Memory B cell (primary cell): ENCODE measurements at regions not wholly inside any gene's neighbourhood (a gene's known extent, or its start where the extent isn't known, plus 50 kb on each side); places are given as distances from the start of the nearest gene placed in this dataset.

Experiments used
- ATAC-seq: fragments of 150-1000 bp; cut with Tn5 transposase; 2 replicates; pipeline ENCODE4 v1.10.0; 2021; ENCODE audit warnings: low read depth, mild to moderate bottlenecking, moderate library complexity
- DNase-seq, 2 donors: peaks; one replicate each; pipeline ENCODE4 v3.0.0; 2022; ENCODE audit warnings: low spot score in 2 of 2
- H3K27ac Mint-ChIP-seq: one replicate; pipeline ENCODE4 v1.8.0; 2022; ENCODE audit warnings: mild to moderate bottlenecking, moderate library complexity, mixed read lengths
- H3K27me3 Mint-ChIP-seq: one replicate; pipeline ENCODE4 v1.8.0; 2022; ENCODE audit warnings: mixed read lengths
- H3K36me3 Mint-ChIP-seq: one replicate; pipeline ENCODE4 v1.8.0; 2022; ENCODE audit warnings: mild to moderate bottlenecking, mixed read lengths
- H3K4me1 Mint-ChIP-seq: one replicate; pipeline ENCODE4 v1.8.0; 2022; ENCODE audit warnings: mixed read lengths
- H3K4me3 Mint-ChIP-seq: one replicate; pipeline ENCODE4 v1.8.0; 2022; ENCODE audit warnings: mild to moderate bottlenecking, moderate library complexity, mixed read lengths
- H3K9me3 Mint-ChIP-seq: one replicate; pipeline ENCODE4 v1.8.0; 2022; ENCODE audit warnings: mixed read lengths

GRCh38 chr1:42043182-42043581, 110.0 kb upstream of the GUCA2B start:
- Mint-ChIP-seq H3K9me3 (no peaks in the 10 kb centered on the region), H3K4me3 (no peak overlapping the region), H3K27ac (no peak overlapping the region), H3K4me1 (no peaks in the 10 kb centered on the region), H3K27me3 (peaks cover 3% of the 10 kb centered on the region), H3K36me3 (no peaks in the 10 kb centered on the region)
- DNase-seq (no peak), ATAC-seq (no peak)

GRCh38 chr1:42041031-42041430, 112.2 kb upstream of the GUCA2B start:
- H3K27me3 Mint-ChIP-seq, result peaks cover 3% of the 10 kb centered on the region
- no peaks in the 10 kb centered on the region for H3K36me3 Mint-ChIP-seq
- H3K4me1 Mint-ChIP-seq, result no peaks in the 10 kb centered on the region
- no peaks in the 10 kb centered on the region for H3K9me3 Mint-ChIP-seq
- ATAC-seq (no peak), DNase-seq (no peak)
- no peak overlapping the region for H3K27ac Mint-ChIP-seq
- no peak overlapping the region for H3K4me3 Mint-ChIP-seq

- Mint-ChIP-seq H3K36me3 (no peaks in the 10 kb centered on the region), H3K4me3 (no peak overlapping the region), H3K27ac (no peak overlapping the region), H3K9me3 (no peaks in the 10 kb centered on the region), H3K27me3 (peaks cover 3% of the 10 kb centered on the region), H3K4me1 (no peaks in the 10 kb centered on the region)
- ATAC-seq (no peak), DNase-seq (no peak)
Measured at GRCh38 chr1:42040159-42040558, 113.1 kb upstream of the GUCA2B start.

- Mint-ChIP-seq H3K4me3 (no peak overlapping the region), H3K4me1 (peaks cover 7% of the 10 kb centered on the region), H3K27ac (no peak overlapping the region), H3K27me3 (no peaks in the 10 kb centered on the region), H3K9me3 (no peaks in the 10 kb centered on the region), H3K36me3 (no peaks in the 10 kb centered on the region)
- DNase-seq, result no peak
- ATAC-seq, result no peak
Measured at GRCh38 chr1:42038261-42038660, 114.9 kb upstream of the GUCA2B start.

DNA sequence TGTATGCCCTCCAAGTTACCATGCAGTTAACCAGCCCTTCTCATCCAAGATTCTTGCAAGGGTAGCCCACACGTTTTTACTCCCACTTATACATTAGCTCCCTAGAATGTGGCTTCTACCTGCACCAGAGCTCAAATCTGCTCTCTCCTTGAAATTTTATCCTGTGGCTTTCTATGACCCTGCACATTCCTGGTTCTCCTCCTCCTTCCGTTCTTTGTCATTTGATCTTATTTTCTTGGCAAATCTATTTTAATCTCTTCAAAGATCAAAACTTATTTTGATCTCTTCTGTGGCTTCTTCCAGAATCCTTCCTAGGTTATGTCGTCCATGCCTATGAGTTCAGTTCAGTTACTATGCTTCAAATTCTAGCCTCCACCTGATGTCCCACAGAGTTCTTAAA, 115.6 kb upstream of the GUCA2B start:
- ATAC-seq, result no peak
- Mint-ChIP-seq H3K27me3 (peaks cover under 1% of the 10 kb centered on the region), H3K36me3 (no peaks in the 10 kb centered on the region), H3K4me3 (no peak overlapping the region), H3K4me1 (peaks cover 7% of the 10 kb centered on the region), H3K9me3 (no peaks in the 10 kb centered on the region), H3K27ac (no peak overlapping the region)
- no peak for DNase-seq

DNA sequence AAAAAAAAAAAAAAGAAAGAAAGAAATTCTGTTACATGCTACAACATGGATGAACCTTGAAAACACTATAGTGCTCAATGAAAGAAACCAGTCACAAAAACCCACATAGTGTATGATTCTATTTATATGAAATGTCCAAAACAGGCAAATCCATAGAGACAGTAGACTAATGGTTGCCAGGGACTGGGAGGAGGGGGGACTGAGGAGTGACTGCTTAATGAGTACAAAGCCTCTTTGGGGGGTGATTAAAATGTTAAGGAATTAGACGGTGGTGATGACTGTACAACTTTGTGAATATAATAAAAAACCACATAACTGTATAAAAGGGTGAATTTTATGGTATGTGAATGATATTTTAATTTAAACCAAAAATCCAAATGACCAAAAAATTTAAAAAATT, 116.0 kb upstream of the GUCA2B start:
- Mint-ChIP-seq H3K27me3 (peaks cover 3% of the 10 kb centered on the region), H3K4me3 (no peak overlapping the region), H3K27ac (no peak overlapping the region), H3K4me1 (peaks cover 7% of the 10 kb centered on the region), H3K9me3 (no peaks in the 10 kb centered on the region), H3K36me3 (no peaks in the 10 kb centered on the region)
- no peak for ATAC-seq
- no peak for DNase-seq

GRCh38 chr1:42035830-42036604, 117.2 kb upstream of the GUCA2B start:
- DNase-seq, result peak; percentile 95
- Mint-ChIP-seq H3K4me3 (peak overlapping the region; percentile 76), H3K27me3 (peaks cover 6% of the 10 kb centered on the region), H3K9me3 (no peaks in the 10 kb centered on the region), H3K36me3 (no peaks in the 10 kb centered on the region), H3K4me1 (peaks cover 8% of the 10 kb centered on the region), H3K27ac (no peak overlapping the region)
- ATAC-seq, result peak; percentile 91

GRCh38 chr1:42035205-42035829, 116.6 kb upstream of the HIVEP3 start:
- peak overlapping the region; percentile 60 for H3K27ac Mint-ChIP-seq
- no peaks in the 10 kb centered on the region for H3K36me3 Mint-ChIP-seq
- peaks cover 10% of the 10 kb centered on the region for H3K4me1 Mint-ChIP-seq

GRCh38 chr1:42034426-42034825, 115.7 kb upstream of the HIVEP3 start:
- peak overlapping the region; percentile 83 for H3K4me3 Mint-ChIP-seq
- H3K9me3 Mint-ChIP-seq, result no peaks in the 10 kb centered on the region
- peaks cover 7% of the 10 kb centered on the region for H3K27me3 Mint-ChIP-seq
- DNase-seq (no peak), ATAC-seq (no peak)
- H3K36me3 Mint-ChIP-seq, result no peaks in the 10 kb centered on the region
- H3K4me1 Mint-ChIP-seq, result peaks cover 10% of the 10 kb centered on the region
- H3K27ac Mint-ChIP-seq, result peak overlapping the region; percentile 60

More at GRCh38 chr1:42035205-42035829, 116.6 kb upstream of the HIVEP3 start:
- Mint-ChIP-seq H3K4me3 (peak overlapping the region; percentile 83), H3K27me3 (peaks cover 7% of the 10 kb centered on the region), H3K9me3 (no peaks in the 10 kb centered on the region)
- DNase-seq (no peak), ATAC-seq (peak; percentile 67)

GRCh38 chr1:42033629-42034028, 114.9 kb upstream of the HIVEP3 start:
- no peaks in the 10 kb centered on the region for H3K9me3 Mint-ChIP-seq
- no peaks in the 10 kb centered on the region for H3K36me3 Mint-ChIP-seq
- H3K4me1 Mint-ChIP-seq, result peaks cover 10% of the 10 kb centered on the region
- H3K27me3 Mint-ChIP-seq, result peaks cover 7% of the 10 kb centered on the region
- H3K4me3 Mint-ChIP-seq, result no peak overlapping the region
- ATAC-seq (no peak), DNase-seq (no peak)
- H3K27ac Mint-ChIP-seq, result no peak overlapping the region

- H3K4me3 Mint-ChIP-seq, result no peak overlapping the region
- DNase-seq (no peak), ATAC-seq (no peak)
- no peaks in the 10 kb centered on the region for H3K36me3 Mint-ChIP-seq
- H3K4me1 Mint-ChIP-seq, result peaks cover 5% of the 10 kb centered on the region
- peaks cover 4% of the 10 kb centered on the region for H3K27me3 Mint-ChIP-seq
- no peaks in the 10 kb centered on the region for H3K9me3 Mint-ChIP-seq
- H3K27ac Mint-ChIP-seq, result no peak overlapping the region
Measured at GRCh38 chr1:42017730-42018129, 99.0 kb upstream of the HIVEP3 start.

DNA sequence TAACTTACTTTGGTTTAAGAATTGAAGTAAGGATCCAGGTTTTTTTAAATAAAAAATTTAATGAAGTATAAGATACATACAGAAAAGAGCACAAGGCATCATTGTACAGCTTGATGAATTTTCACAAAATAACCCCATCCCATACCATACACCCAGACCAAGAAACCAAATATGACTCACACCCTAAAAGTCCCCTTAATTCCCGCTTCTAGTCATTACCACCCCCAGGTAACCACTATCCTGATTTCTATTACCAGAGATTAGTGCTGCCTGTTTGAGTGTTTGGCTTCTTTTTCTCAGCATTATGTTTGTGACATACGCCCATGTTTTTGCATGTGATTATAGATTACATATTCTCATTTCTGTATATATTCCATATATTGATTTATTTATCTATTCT, 98.5 kb upstream of the HIVEP3 start:
- Mint-ChIP-seq H3K9me3 (no peaks in the 10 kb centered on the region), H3K4me3 (no peak overlapping the region), H3K27me3 (peaks cover 4% of the 10 kb centered on the region), H3K4me1 (peaks cover 5% of the 10 kb centered on the region), H3K36me3 (no peaks in the 10 kb centered on the region), H3K27ac (no peak overlapping the region)
- DNase-seq (no peak), ATAC-seq (no peak)

- no peak overlapping the region for H3K4me3 Mint-ChIP-seq
- H3K27me3 Mint-ChIP-seq, result peaks cover 5% of the 10 kb centered on the region
- no peaks in the 10 kb centered on the region for H3K9me3 Mint-ChIP-seq
- no peak for ATAC-seq
- H3K4me1 Mint-ChIP-seq, result peaks cover 5% of the 10 kb centered on the region
- no peak for DNase-seq
- H3K36me3 Mint-ChIP-seq, result peaks cover 2% of the 10 kb centered on the region
- H3K27ac Mint-ChIP-seq, result no peak overlapping the region
Measured at GRCh38 chr1:42014823-42015222, 96.1 kb upstream of the HIVEP3 start.

- DNase-seq (no peak), ATAC-seq (no peak)
- Mint-ChIP-seq H3K27me3 (peaks cover 5% of the 10 kb centered on the region), H3K4me1 (peaks cover 5% of the 10 kb centered on the region), H3K27ac (no peak overlapping the region), H3K4me3 (no peak overlapping the region), H3K9me3 (no peaks in the 10 kb centered on the region), H3K36me3 (peaks cover 2% of the 10 kb centered on the region)
Measured at GRCh38 chr1:42013881-42014470, 95.3 kb upstream of the HIVEP3 start.
